Right atrium auricular region (tissue), 2 donors: ENCODE measurements at regions not wholly inside any gene's neighbourhood (a gene's known extent, or its start where the extent isn't known, plus 50 kb on each side); places are given as distances from the start of the nearest gene placed in this dataset.

ENCODE experiments used
- DNase-seq: peaks from one replicate; pipeline ENCODE4 v3.0.0-alpha.2; 2019; ENCODE audit warnings: low spot score
- H3K27ac ChIP-seq, 2 donors: fragments of 200-600 bp; sonication (generic); 1 replicate in 1 of 2; 2 replicates in 1 of 2; pipeline ENCODE4 v1.5.1; 2016 to 2019
- H3K27me3 ChIP-seq, 2 donors: fragments of 200-600 bp; sonication (generic); one replicate each; pipeline versions ENCODE4 v1.5.1 to v1.6.0; 2017 to 2019
- H3K36me3 ChIP-seq: fragments of 200-600 bp; sonication (generic); one replicate; pipeline ENCODE4 v1.5.1; 2016
- H3K4me1 ChIP-seq, 2 donors: fragments of 200-600 bp; sonication (generic); one replicate each; pipeline versions ENCODE4 v1.5.1 to v1.6.0; 2017 to 2019
- H3K4me3 ChIP-seq, 2 donors: fragments of 200-600 bp; sonication (generic); 1 replicate in 1 of 2; 2 replicates in 1 of 2; pipeline ENCODE4 v1.5.1; 2017 to 2019; ENCODE audit warnings: mild to moderate bottlenecking in 1 of 2, moderate library complexity in 1 of 2
- H3K9me3 ChIP-seq, 2 donors: fragments of 200-600 bp; sonication (generic); one replicate each; pipeline ENCODE4 v1.5.1; 2019
- TF ChIP-seq, protein P1 (sequence below), 2 donors: fragments of 200-600 bp; sonication (generic); IDR thresholded peaks; one replicate each; pipeline ENCODE4 v1.5.1; 2019; ENCODE audit warnings: antibody characterized with exemption in 2 of 2

DNA sequence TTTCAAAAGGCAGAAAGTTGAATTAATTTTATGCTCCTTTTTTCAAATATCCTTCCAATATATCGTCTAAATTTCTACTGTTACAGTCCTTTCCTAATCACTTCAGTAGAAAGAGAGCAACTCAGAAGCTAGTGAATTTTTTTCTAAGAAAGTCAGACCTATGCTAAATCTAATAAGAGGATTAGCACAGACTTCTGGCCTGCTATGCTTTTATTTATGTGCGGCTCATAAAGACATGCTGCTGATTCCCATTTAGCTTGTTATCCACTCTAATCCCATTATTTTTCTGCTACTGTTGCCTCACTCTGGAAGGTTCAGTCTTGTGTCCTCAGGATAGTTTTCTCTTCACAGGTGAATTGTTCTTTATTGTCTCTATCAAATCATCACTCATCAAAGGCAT lies 473.5 kb upstream of the FAM241A start:
- Histone ChIP-seq H3K4me3 (no peak overlapping the region), H3K27me3 (no peaks in the 10 kb centered on the region), H3K9me3 (no peaks in the 10 kb centered on the region), H3K4me1 (no peaks in the 10 kb centered on the region), H3K36me3 (no peaks in the 10 kb centered on the region), H3K27ac (no peak overlapping the region)
- TF ChIP-seq, protein P1, sequence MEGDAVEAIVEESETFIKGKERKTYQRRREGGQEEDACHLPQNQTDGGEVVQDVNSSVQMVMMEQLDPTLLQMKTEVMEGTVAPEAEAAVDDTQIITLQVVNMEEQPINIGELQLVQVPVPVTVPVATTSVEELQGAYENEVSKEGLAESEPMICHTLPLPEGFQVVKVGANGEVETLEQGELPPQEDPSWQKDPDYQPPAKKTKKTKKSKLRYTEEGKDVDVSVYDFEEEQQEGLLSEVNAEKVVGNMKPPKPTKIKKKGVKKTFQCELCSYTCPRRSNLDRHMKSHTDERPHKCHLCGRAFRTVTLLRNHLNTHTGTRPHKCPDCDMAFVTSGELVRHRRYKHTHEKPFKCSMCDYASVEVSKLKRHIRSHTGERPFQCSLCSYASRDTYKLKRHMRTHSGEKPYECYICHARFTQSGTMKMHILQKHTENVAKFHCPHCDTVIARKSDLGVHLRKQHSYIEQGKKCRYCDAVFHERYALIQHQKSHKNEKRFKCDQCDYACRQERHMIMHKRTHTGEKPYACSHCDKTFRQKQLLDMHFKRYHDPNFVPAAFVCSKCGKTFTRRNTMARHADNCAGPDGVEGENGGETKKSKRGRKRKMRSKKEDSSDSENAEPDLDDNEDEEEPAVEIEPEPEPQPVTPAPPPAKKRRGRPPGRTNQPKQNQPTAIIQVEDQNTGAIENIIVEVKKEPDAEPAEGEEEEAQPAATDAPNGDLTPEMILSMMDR (IDR thresholded peaks at IDR 0.05) = no peak
- DNase-seq = no peak

DNA sequence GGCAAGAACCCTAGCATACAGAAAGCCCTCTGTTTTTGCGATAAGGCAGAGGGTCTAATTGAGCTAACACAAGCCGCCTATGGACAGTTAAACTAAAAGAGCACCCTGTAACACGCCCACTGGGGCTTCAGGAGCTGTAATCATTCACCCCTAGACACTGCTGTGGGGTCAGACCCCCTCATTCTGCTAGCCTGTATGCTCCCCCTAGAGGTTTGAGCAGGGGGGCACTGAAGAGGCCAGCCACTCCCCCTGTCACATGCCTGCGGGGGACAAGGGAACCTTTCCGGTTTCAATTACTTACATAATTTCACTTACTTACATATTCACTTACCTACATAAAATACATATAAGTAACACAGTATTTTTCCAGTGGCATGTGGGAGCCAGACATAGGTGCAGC lies 469.5 kb upstream of the FAM241A start:
- no peaks in the 10 kb centered on the region for H3K36me3 ChIP-seq
- no peaks in the 10 kb centered on the region for H3K9me3 ChIP-seq
- H3K4me1 ChIP-seq = no peaks in the 10 kb centered on the region
- no peaks in the 10 kb centered on the region for H3K27me3 ChIP-seq
- DNase-seq = no peak
- TF ChIP-seq, protein P1 (IDR thresholded peaks at IDR 0.05) = no peak
- H3K27ac ChIP-seq = no peak overlapping the region
- H3K4me3 ChIP-seq = no peak overlapping the region

DNA sequence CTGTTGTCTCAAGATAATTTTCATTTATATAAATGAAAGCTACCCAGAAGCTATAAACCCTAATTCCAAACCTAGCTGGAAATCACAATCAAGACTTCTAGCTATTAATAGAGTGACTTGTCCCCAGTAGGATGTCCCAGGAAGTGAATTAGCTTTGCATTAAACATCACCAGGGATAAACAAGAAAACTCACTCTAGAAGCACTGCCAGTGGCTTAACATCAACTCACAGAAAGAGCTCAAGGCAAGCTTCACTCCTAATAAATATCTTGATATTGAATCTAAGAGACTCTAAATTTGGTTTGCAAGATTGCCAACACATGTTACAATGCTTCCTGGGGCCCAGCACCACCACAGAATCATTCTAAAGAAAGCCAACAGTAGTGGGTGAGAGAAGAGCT lies 468.7 kb upstream of the FAM241A start:
- Histone ChIP-seq H3K4me1 (no peaks in the 10 kb centered on the region), H3K4me3 (no peak overlapping the region), H3K27me3 (no peaks in the 10 kb centered on the region), H3K36me3 (no peaks in the 10 kb centered on the region), H3K9me3 (no peaks in the 10 kb centered on the region), H3K27ac (no peak overlapping the region)
- no peak for DNase-seq
- TF ChIP-seq, protein P1 (IDR thresholded peaks at IDR 0.05) = no peak

DNA sequence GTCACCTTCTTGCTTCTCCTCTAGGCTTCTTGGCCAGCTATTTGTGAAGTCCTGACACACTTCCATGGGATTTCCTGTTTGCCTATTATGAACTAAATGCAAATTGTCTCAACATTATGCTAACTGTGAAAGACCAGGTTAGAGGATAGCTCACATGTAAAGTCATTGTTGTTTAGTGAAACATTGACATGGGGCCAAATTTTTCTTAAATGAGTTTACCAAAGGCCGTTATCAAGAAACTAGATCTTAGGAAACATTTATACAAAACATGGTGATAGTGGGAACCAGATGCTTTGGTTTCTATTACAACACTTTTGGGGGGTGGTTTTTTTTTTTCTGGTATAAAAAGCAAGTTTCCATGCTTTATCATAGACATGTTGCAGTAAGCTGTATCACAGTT lies 466.8 kb upstream of the FAM241A start:
- Histone ChIP-seq H3K36me3 (no peaks in the 10 kb centered on the region), H3K4me3 (no peak overlapping the region), H3K27ac (no peak overlapping the region), H3K4me1 (no peaks in the 10 kb centered on the region), H3K9me3 (no peaks in the 10 kb centered on the region), H3K27me3 (no peaks in the 10 kb centered on the region)
- TF ChIP-seq, protein P1 (IDR thresholded peaks at IDR 0.05) = no peak
- no peak for DNase-seq

DNA sequence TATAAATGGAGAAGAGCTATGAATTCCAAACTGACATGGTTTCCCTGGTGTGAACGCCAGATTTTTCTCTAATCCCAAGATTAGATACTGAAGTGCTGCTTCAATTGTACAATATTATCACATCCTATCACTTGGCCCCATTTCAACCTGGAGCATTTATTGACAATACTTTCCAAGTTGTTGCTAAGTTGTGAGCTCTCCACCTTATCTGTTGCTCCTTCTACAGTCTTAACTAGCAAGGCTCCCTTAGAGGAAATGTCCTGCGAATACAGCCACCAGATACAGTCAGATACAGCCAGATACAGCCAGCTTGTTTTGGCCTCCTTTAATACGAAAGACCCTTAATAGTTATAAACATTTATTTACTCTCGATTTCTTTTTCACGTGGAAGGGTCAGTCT lies 466.3 kb upstream of the FAM241A start:
- no peak overlapping the region for H3K27ac ChIP-seq

DNA sequence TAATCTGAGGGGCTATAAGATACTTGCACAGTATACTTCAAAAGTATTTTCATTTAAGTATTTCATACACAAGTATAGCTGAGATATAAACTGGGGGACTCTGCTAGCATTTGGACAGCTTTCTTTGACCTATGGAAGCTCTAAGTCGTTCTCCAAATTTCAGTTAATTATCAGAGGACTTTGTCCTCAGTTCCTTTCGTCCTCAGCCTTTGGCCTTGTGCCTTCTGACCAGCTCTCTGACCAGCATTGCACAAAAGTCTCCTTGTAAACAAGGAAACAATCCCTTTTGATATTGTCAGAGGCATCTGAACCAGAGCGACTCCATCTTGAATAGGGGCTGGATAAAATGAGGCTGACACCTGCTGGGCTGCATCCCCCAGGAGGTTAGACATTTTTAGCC lies 464.0 kb upstream of the FAM241A start:
- Histone ChIP-seq H3K27me3 (no peaks in the 10 kb centered on the region), H3K4me3 (no peak overlapping the region), H3K36me3 (no peaks in the 10 kb centered on the region), H3K27ac (no peak overlapping the region), H3K4me1 (no peaks in the 10 kb centered on the region), H3K9me3 (no peaks in the 10 kb centered on the region)
- TF ChIP-seq, protein P1 (IDR thresholded peaks at IDR 0.05) = no peak
- DNase-seq = no peak

More for the DNA sequence above, 466.3 kb upstream of the FAM241A start:
- Histone ChIP-seq H3K9me3 (no peaks in the 10 kb centered on the region), H3K36me3 (no peaks in the 10 kb centered on the region), H3K4me3 (no peak overlapping the region), H3K4me1 (no peaks in the 10 kb centered on the region), H3K27me3 (no peaks in the 10 kb centered on the region)
- no peak for DNase-seq
- TF ChIP-seq, protein P1 (IDR thresholded peaks at IDR 0.05) = no peak
